SU-DHL-6 (cell line): ENCODE measurements at regions not wholly inside any gene's neighbourhood (a gene's known extent, or its start where the extent isn't known, plus 50 kb on each side); places are given as distances from the start of the nearest gene placed in this dataset.

Experiments
- H2AFZ ChIP-seq: fragments of 200-600 bp; sonication (generic); 2 replicates; pipeline ENCODE4 v1.6.1; 2014; ENCODE audit warnings: low read depth, mild to moderate bottlenecking, moderate library complexity, mixed read lengths, antibody characterized with exemption, low read length; ENCODE audit not compliant: severe bottlenecking
- H3F3A ChIP-seq: fragments of 200-600 bp; shearing (Covaris generic); 2 replicates; pipeline ENCODE4 v1.6.0; 2016; ENCODE audit warnings: antibody characterized with exemption, mild to moderate bottlenecking; ENCODE audit not compliant: insufficient read depth
- H3K27ac ChIP-seq: fragments of 200-600 bp; sonication (generic); 2 replicates; pipeline ENCODE4 v1.5.1; 2016; ENCODE audit warnings: low read depth, mild to moderate bottlenecking, low read length, moderate library complexity, mixed read lengths
- H3K27me3 ChIP-seq: fragments of 200-600 bp; sonication (generic), shearing (Covaris generic); 2 replicates; pipeline ENCODE4 v1.6.0; 2014; ENCODE audit warnings: mild to moderate bottlenecking, low read length
- H3K36me3 ChIP-seq: fragments of 200-600 bp; sonication (generic); 2 replicates; pipeline ENCODE4 v1.6.1; 2014; ENCODE audit warnings: mild to moderate bottlenecking, low read length, mixed read lengths
- H3K4me2 ChIP-seq: fragments of 300-600, 200-600 bp; shearing (Covaris generic), sonication (generic); 2 replicates; pipeline ENCODE4 v1.6.0; 2014; ENCODE audit warnings: low read length, low read depth, mild to moderate bottlenecking; ENCODE audit not compliant: poor library complexity, severe bottlenecking
- H3K4me3 ChIP-seq: fragments of 200-600 bp; sonication (generic); 2 replicates; pipeline ENCODE4 v1.5.1; 2014; ENCODE audit warnings: antibody characterized with exemption, low read length, mild to moderate bottlenecking, mixed read lengths; ENCODE audit not compliant: insufficient read depth, poor library complexity, severe bottlenecking
- H3K79me2 ChIP-seq: fragments of 200-600 bp; sonication (generic); 2 replicates; pipeline ENCODE4 v1.6.1; 2014; ENCODE audit warnings: mild to moderate bottlenecking, low read length, moderate library complexity; ENCODE audit not compliant: insufficient read depth
- H3K9ac ChIP-seq: fragments of 200-600 bp; sonication (generic); 2 replicates; pipeline ENCODE4 v1.7.0; 2014; ENCODE audit warnings: mild to moderate bottlenecking, low read length
- H3K9me2 ChIP-seq: fragments of 200-600 bp; sonication (generic); replicated peaks from 2 replicates; pipeline ENCODE4 v1.6.1; 2014; ENCODE audit warnings: low read length; ENCODE audit not compliant: insufficient read depth
- H3K9me3 ChIP-seq: fragments of 200-600 bp; sonication (generic); 2 replicates; pipeline ENCODE4 v1.6.1; 2014; ENCODE audit warnings: low read length, mixed read lengths; ENCODE audit not compliant: insufficient read depth
- H4K20me1 ChIP-seq: fragments of 200-600 bp; sonication (generic); 2 replicates; pipeline ENCODE4 v1.6.1; 2014; ENCODE audit warnings: low read depth, mild to moderate bottlenecking, antibody characterized with exemption, low read length, moderate library complexity, mixed read lengths
- EZH2phosphoT487 ChIP-seq: fragments of 200-600 bp; sonication (generic), shearing (Covaris generic); conservative IDR thresholded peaks from 2 replicates; pipeline ENCODE4 v1.6.1; 2018; ENCODE audit warnings: mild to moderate bottlenecking, antibody characterized with exemption, low read length, moderate library complexity, mixed read lengths
- TF ChIP-seq, protein P1 (sequence below): fragments of 200-600 bp; sonication (generic); IDR thresholded peaks from one replicate; pipeline ENCODE4 v1.5.1; 2017; ENCODE audit warnings: antibody characterized with exemption, mild to moderate bottlenecking, low read length, moderate library complexity; ENCODE audit not compliant: insufficient read depth, poor library complexity, severe bottlenecking

DNA sequence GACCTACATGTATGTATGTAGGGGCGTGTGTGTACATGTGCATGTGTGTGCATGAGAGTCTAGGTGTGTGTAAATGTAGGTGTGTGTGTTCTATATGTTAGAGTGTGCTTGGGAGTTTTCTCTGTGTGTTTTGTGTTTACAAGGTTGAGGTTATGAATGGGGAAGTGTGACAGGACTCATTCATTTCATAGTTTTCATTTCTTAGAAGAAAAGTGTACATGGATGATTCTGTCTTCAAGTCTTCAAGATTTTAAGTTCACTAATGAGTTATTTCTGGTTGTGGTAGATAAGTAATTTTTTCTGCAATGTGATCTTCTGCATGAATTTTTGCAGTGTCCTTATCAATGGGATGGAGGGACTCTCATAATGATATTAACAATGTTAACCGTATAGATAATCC is 118.2 kb upstream of the SLC10A2 start:
- no peak overlapping the region for H3K4me3 ChIP-seq

DNA sequence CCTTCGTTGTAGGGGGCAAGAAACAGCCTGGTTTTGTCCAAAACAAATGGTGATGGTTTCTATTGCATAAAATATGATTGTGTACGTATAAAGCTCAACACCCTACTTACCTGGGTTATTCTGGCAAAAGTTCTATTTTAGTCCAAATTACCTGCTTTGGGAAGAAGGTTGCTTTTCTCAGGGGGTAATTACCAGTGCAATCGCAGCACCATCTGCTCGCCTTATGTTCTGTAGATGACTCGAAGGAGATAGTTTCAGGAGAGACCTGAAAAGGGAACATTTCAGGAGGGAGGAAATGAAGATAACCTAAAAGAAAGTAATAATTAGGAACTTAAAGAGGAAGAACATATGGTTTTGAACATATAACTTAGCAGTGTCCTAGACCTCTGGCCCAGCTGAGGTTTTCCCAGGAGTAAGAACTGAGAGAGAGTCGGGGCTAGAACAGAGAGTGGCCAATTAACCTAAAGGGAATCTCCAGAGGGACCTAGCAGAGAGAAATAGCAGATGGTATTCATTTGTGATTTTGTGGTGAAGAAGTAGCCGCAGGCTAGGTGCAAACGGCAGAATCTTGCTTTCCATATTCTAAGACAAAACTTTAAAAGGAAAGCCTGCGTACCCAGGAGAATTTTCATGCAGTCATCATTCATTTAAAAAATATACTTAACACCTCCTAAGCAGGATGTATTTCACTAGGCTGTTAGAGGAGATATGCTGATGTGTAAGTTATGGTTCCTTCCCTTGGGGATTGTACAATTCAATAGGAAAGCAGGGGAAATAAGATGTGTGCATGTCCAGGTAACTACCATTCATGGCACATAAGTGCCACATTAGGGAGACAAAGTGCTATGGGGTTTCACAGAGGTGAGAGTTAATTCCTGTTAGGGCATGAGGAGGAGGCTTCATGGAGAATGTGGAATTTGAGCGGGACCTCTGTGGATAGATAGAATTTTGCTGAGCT is 113.0 kb upstream of the SLC10A2 start:
- Histone ChIP-seq H3K4me2 (no peak overlapping the region), H3K27ac (no peak overlapping the region), H3K79me2 (no peaks in the 10 kb centered on the region), H3K9ac (no peak overlapping the region), H4K20me1 (no peaks in the 10 kb centered on the region), H3K4me3 (no peak overlapping the region), H3K27me3 (no peaks in the 10 kb centered on the region), H3K36me3 (no peaks in the 10 kb centered on the region), H3K9me2 (no peaks in the 10 kb centered on the region), H3F3A (no peaks in the 10 kb centered on the region), H3K9me3 (no peaks in the 10 kb centered on the region), H2AFZ (no peak overlapping the region)
- TF ChIP-seq, protein P1, sequence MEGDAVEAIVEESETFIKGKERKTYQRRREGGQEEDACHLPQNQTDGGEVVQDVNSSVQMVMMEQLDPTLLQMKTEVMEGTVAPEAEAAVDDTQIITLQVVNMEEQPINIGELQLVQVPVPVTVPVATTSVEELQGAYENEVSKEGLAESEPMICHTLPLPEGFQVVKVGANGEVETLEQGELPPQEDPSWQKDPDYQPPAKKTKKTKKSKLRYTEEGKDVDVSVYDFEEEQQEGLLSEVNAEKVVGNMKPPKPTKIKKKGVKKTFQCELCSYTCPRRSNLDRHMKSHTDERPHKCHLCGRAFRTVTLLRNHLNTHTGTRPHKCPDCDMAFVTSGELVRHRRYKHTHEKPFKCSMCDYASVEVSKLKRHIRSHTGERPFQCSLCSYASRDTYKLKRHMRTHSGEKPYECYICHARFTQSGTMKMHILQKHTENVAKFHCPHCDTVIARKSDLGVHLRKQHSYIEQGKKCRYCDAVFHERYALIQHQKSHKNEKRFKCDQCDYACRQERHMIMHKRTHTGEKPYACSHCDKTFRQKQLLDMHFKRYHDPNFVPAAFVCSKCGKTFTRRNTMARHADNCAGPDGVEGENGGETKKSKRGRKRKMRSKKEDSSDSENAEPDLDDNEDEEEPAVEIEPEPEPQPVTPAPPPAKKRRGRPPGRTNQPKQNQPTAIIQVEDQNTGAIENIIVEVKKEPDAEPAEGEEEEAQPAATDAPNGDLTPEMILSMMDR, result no peak
- TF ChIP-seq EZH2phosphoT487, result no peak

More for the DNA sequence above, 118.2 kb upstream of the SLC10A2 start:
- no peak overlapping the region for H2AFZ ChIP-seq
- H3K79me2 ChIP-seq, result no peaks in the 10 kb centered on the region
- H3K27me3 ChIP-seq, result no peaks in the 10 kb centered on the region
- H3K9me3 ChIP-seq, result no peaks in the 10 kb centered on the region
- no peak overlapping the region for H3K9ac ChIP-seq
- no peaks in the 10 kb centered on the region for H4K20me1 ChIP-seq
- H3F3A ChIP-seq, result no peaks in the 10 kb centered on the region
- no peak overlapping the region for H3K4me2 ChIP-seq
- H3K9me2 ChIP-seq, result no peaks in the 10 kb centered on the region
- no peaks in the 10 kb centered on the region for H3K36me3 ChIP-seq
- H3K27ac ChIP-seq, result no peak overlapping the region
- TF ChIP-seq, protein P1, result no peak
- no peak for TF ChIP-seq EZH2phosphoT487

DNA sequence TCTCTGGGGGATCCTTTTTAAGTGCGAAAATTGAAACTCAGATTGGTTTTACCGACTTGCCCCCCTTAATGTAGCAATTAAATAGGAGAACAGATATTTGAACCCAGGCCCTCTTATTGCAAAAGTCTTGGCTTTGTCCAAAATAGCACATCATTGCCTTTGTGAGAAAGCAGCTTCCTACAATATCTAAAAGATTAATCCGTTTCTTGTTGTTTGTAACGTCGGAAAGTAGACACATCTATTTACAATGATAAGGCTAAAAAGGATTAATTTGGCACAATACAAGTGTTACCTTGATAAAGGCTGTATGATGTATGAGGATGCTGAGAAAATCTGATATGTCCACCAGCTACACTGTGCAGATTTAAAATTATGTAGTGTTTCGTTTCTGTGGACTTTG is 108.7 kb upstream of the SLC10A2 start:
- Histone ChIP-seq H3F3A (no peaks in the 10 kb centered on the region), H3K27ac (no peak overlapping the region), H3K9me3 (no peaks in the 10 kb centered on the region), H3K9ac (no peak overlapping the region), H3K4me3 (no peak overlapping the region), H4K20me1 (no peaks in the 10 kb centered on the region), H3K9me2 (no peaks in the 10 kb centered on the region), H3K27me3 (no peaks in the 10 kb centered on the region), H3K36me3 (no peaks in the 10 kb centered on the region), H2AFZ (no peak overlapping the region), H3K79me2 (no peaks in the 10 kb centered on the region), H3K4me2 (no peak overlapping the region)
- no peak for TF ChIP-seq EZH2phosphoT487
- TF ChIP-seq, protein P1, result no peak
